NCI-H2029 treated with DMSO at 0.1 percent for 48 hours (cell line): ENCODE measurements at regions not wholly inside any gene's neighbourhood (a gene's known extent, or its start where the extent isn't known, plus 50 kb on each side); places are given as distances from the start of the nearest gene placed in this dataset.

Experiments
- DNase-seq: peaks from one replicate; lab custom pipeline; 2025; lab: John Stamatoyannopoulos, UW

DNA sequence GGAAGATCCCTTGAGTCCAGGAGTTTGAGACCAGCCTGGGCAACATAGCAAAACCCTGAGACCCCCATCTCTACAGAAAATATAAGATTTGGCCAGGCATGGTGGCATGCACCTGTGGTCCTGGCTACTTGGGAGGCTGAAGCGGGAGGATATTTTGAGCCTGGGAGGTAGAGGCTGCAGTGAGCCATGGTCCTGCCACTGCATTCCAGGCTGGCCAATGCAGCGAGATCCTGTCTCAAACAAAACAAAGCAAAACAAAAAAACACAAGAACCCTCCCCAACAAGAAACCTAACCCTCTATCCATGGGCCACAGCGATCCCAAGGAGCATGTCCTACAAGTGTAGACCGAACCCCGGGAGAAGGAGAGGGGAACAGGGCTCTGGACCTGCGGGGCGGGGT, 133.3 kb downstream of the MGAT5B start:
- DNase-seq, result no peak

DNA sequence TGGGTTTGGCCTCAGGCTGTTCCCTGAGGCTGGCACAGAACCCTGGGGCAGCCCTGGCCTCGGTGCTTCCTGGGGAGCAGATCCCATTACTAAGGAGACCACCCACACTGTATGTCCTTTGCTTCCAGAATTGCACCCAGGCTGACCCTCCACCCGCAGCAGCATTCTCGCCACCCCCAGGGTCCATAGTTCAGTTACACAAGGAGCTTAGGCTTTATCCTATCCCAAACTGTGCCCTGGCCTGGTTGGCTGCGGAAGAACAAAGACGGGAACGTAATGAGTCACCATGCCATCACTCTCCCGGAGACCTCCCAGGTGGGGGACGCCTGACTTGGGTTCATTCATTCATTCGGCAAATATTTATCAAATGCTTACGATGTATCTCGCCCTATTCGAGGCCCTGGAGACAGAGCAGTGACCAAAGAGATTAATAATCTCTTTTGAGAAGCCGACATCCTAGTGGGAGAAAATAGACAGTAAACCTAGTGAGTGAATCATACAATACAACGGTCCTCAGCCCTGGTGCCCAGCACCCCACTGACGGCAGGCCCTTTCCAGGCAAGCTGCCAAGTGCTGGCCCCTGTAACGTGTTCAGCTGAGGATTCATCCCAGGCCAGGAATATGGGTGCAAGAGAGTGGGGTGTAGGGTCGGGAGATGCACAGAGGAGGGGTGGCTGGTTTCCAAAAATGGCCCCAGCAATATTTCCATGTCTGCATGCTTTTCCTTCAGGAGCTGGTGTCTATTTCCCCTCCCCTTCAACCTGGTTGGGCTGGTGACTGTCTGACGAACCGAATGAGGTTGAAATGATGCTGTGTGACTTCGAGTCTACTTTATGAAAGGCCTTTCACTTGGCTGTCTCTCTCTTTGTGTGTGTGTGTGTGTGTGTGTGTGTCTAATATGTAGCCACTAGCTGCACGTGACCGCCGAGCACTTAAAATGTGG, 134.2 kb downstream of the MGAT5B start:
- no peak for DNase-seq

DNA sequence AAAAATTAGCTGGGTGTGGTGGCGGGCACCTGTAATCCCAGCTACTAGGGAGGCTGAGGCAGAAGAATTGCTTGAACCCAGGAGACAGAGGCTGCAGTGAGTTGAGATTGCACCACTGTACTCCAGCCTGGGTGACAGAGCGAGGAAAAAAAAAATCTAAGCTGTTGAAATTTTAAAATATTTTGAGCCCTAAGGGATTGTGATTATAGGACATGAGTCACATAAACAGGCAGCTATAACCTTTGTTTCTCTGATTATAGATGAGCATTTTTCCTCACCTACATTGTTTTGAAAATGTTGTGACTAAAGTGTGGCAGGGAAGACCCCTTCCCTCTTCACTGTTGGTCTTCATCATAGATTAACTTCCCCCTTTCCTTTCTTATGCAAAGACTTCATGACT, 135.5 kb downstream of the MGAT5B start:
- DNase-seq, result no peak

DNA sequence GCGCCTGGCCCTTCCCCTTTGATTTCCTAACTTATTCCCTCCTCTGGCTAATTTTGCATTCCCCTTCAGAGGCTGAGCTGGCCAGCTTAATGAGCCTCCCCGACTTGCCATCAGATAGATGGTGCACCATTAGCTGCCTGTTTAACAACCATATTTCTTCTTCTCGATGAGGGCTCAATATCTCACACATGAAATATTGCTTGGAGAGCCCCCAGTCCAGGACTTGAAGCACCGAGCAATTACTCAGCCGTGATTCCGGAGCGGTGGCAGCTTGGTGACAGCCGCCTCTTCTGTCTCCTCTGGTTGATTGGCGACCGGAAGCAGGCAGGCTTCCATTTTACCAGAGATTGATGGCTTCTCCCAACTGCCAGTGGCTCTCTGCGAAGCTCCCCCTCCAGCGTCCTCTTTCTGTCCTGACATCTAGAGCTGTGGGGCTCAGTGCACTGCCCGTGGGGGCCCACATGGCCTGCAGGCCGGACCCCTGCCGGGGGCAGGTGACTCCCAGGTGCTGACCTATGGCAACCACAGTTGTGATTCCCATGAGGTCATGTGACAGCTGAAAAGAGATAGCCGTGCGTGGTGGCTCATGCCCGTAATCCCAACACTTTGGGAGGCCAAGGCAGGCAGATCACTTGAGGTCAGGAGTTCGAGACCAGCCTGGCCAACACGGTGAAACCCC, 133.7 kb upstream of the SEC14L1 start:
- DNase-seq, result no peak

DNA sequence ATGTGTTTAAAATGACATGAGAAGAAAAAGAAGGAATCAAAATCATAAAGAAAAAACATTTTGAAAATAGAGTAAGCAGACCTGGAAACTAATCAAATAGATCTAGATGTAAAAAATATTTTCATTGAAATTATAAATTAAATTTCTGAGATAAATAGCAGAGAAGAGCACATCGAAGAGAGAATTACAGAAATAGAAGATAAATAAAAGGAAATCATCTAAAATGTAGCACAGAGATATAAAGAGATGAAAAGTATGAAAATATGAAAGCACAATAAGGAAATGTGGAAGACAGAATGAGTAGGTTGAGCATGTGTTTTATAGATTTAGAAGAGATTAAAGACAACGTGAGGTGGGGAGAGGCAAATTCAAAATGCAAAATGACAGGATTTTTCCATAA, 130.9 kb upstream of the SEC14L1 start:
- DNase-seq, result no peak

DNA sequence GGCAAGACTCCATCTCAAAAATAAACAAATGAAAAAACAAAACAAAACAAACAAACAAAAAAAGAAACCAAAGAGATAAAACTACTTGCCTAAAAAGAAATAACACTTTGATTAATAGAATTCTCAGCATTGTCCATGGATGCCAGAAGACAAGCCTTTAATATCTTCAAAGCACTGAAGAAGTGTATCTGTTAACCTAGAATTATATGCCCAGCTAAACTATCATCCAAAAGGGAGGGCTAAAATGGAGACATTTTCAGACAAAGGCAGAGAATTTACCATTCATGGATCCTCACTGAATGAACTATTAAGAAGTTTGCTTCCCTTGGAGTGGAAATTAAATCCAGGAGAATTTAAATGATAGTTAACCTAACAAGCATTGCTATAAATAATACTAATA, 130.1 kb upstream of the SEC14L1 start:
- no peak for DNase-seq

DNA sequence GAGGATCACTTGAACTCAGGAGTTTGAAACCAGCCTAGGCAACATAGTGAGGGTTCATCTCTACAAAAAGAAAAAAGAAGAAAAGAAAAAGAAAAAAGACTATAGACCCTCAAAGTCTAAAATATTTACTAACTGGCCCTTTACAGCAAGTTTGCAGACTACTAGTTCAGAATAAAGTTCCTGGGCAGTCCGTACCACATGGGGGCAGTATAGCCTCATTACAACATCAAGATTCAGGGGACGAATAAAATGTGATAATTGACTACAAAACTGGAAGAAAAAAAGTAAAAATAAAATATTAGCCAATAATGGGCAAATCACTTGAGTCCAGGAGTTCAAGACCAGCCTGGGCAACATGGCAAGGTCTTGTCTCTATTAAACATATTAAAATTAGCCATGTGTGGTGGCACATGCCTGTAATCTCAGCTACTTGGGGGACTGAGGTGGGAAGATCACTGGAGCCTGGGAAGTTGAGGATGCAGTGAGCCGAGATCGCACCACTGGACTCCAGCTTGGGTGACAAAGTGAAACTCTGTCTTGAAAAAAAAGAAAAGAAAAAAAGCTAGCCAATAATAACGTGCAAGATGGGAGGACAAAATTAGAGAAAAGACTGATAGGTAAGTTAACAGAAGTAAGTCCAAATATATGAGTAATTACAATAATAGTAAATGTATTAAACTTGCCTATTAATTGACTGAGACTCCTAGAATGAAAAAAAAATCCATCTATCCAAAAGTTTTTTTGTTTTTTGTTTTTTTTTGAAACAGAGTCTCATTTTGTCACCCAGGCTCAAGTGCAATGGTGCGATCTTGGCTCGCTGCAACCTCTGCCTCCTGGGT, 129.4 kb upstream of the SEC14L1 start:
- peak; percentile 20 for DNase-seq

DNA sequence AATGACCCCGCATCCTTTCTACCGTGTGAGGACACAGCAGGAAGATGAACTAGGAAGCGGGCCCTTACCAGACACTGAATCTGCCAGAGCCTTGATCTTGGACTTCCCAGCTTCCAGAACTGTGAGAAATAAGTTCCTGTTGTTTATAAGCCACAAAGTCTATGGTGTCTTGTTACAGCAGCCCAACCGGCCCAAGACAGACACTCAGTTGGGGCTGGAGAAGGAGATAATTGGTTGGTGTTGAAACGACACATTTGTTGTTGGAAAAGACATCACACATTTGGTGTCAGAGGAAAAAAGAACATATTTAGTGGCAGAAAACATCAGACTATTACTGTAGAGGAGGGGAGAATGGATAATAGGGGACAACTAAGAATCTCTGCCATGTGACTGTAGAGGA, 122.3 kb upstream of the SEC14L1 start:
- DNase-seq, result no peak

DNA sequence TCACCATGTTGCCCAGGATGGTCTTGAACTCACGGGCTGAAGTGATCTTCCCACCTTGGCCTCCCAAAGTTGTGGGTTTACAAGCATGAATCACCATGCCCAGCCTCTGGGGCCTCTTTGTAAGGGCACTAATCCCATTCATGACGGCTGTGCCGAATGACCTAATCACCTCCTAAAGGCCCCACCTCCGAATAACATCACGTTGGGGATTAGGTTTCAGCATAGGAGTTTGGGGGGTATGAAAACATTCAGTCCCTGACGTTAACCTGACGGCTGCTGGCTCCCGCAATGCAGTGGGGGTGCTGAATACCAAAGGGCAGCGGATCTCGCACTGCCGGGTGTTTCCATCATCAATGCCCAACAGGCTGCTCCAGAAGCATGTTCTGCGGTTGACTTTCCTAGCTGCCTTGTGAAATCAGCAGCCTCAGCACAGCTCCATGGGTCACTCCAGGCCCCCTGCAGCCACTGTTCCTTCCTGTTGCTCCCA, 120.8 kb upstream of the SEC14L1 start:
- no peak for DNase-seq

DNA sequence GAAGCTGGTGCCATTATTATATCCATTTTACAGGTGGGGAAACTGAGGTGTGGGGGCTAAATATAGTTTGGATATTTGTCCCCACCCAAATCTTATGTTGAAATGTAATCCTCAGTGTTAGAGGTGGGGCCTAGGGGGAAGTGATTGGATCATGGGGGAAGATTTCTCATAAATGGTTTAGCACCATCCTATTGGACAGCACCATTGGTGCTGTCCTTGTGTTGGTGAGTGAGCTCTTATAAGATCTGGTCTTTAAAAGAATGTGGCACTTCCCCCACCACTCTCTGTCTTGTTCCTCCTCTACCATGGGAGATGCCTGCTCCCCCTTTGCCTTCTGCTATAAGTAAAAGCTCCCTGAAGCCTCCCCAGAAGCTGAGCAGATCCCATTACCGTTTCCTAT, 119.8 kb upstream of the SEC14L1 start:
- no peak for DNase-seq

DNA sequence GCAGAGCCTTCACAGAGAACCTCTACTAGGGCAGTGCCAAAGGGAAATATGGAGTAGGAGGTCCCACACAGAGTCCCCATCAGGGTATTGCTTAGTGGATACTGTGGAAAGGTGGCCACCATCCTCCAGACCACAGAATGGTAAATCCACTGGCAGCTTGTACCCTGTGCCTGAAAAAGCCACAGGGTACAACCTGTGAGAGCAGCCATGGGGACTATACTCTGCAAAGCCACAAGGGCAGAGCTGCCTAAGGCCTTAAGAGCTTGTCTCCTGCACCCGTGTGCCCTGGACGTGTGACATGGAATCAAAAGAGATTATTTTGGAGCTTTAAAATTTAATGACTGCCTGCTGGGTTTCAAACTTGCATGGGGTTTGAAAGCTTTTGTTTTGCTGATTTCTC, 118.0 kb upstream of the SEC14L1 start:
- no peak for DNase-seq

DNA sequence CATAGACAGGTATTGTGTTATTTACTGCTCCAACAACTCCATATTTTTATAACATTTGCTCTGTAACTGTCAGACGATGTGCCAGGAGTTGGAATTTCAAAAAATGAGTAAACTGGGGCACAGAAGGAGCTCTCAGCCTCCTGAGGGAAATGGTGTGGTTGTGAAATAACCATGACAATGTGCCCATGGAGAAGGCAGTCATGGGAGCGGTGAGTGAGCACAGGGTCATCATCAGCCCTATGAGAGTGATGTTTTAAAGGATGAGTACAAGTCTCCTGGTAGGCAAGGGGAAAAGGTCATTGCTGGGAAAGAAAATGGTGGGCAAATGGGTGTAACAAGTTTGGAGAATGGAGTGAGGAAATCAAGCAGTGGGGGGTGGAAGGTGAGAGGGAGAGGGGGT, 115.0 kb upstream of the SEC14L1 start:
- DNase-seq, result no peak

DNA sequence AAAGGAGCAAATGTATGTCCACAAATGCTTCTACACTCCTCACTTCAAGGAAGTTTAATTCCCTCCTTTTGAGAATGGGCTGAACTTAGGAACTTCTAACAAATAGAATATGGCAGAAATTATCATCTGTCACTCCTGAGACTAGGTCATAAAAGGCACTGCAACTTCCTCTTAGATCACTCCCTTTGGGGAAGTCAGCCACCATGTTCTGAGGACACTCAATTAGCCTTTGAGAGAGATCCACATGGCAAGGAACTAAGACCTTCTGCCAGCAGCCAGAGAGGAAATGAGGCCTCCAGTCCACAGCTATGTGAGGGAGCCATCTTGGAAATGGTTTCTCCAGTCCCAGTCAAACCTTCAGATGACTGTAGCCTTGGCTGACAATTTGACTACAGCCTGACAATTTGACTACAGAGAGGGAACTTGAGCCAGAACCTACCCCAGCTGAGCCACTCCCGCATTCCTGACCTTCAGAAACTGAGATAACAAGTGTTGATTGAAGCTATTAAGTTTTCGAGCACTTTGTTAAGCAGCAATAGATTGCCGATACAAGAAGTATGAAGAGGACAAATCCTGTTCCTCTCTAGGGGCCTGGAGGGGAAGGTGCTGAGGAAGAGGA, 113.4 kb upstream of the SEC14L1 start:
- DNase-seq, result no peak

DNA sequence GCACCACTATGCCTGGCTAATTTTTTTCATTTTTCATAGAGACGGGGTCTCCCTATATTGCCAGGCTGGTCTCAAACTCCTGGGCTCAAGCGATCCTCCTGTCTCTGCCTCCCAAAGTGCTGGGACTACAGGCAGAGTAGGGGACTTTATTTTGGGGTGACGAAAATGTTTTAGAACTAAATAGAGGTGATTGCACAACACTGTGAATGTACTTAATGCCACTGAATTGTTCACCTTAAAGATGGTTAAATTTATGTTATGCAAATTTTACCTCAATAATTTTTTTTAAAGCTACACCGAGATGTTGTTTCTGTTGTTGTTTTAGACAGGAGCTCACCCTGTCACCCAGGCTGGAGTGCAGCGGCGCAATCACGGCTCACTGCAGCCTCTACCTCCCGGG, 111.9 kb upstream of the SEC14L1 start:
- no peak for DNase-seq

DNA sequence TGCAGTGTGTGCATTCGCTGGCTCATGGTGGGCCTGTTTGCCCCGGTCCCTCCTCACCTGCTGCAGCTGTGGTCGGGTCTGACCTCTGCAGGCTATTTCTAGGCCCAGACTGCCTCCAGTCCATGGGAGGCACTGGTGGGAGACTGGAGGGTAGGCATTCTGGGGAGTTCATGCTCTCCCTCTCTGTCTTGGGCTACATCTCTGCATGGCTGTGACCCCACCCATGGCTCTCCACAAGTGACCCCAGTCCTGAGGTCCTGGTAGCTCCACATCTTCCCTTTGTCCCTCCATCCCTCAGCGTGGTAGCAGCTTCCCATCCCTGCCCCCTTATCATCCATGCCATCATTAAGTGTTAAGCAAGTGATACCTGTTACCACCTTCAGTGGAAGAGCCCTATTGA, 107.8 kb upstream of the SEC14L1 start:
- DNase-seq, result no peak

DNA sequence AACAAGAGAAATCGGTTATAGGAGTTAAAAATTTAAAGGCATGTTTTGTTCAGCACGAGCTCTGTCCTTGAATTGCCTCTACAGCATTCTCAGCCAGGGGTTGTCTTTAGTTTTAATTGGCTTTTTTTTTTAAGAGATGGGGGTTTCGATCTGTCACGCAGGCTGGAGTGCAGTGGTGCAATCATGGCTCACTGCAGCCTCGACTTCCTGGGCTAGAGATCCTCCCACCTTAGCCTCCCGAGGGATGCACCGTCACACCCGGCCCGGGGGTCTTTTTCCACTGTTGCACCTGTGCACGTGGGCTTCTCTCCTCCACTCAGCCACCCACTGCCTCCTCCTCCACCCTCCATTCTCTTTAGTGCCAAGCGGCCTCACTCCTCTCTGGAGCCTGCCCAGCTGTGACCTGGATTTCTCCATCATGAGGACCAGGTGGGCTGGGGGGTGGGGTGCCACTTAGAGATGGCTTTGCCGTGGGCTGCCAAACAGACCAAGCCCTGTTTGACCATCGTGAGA, 106.8 kb upstream of the SEC14L1 start:
- DNase-seq, result no peak

DNA sequence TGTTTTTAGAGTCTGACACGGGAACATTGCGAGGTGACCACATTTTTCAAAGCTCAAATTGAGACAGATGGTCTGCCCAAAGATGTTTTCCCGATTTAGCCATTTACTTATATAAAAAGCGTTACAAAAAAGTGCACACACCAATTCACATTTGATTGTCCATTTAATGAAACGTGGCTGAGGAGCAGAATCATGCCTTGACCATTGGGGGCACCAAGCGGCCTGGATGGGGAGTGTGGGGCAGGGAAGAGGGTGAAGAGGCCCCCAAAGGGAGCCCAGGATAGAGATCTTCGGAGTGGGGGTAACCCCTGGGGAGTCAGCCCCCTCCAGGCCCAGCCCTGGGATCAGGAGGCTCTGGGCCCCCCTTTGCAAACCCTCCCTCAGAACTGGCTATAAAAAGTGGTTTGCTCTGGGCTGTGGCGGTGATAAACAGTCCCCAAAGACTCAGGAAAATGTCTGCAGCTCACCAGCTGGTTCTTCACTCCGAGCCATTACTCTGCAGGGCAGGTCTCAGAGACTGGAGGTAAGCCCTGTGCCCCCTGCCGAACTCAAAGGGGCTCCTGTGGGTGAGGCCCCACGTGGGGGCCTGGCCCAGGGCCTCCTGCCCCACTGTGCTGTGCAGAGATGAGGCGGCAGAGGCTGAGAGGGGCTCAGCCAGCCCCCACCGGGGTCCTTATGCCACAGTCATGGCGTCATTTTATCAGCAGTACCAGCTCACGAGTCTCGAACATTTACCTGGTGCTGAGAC, 105.9 kb upstream of the SEC14L1 start:
- no peak for DNase-seq

DNA sequence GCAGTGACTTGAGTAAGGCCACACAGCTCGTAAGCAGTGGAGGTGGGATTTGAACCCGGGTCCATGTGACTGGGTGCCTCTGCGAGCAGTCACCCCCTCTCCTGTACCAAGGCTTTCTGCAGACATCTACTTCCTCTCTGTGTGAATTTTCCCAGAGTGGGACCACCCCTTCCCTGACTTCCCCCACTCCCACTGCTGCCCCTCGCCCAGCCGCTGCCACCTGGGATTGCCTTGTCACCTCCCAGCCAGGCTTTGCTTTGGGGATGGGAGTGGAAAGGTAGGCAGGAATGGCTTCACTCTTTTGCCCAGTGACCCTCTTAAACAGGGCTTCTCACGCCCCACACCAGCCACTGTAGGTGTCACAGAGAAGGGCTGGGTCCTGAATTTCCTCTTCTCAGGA, 105.2 kb upstream of the SEC14L1 start:
- DNase-seq, result no peak

DNA sequence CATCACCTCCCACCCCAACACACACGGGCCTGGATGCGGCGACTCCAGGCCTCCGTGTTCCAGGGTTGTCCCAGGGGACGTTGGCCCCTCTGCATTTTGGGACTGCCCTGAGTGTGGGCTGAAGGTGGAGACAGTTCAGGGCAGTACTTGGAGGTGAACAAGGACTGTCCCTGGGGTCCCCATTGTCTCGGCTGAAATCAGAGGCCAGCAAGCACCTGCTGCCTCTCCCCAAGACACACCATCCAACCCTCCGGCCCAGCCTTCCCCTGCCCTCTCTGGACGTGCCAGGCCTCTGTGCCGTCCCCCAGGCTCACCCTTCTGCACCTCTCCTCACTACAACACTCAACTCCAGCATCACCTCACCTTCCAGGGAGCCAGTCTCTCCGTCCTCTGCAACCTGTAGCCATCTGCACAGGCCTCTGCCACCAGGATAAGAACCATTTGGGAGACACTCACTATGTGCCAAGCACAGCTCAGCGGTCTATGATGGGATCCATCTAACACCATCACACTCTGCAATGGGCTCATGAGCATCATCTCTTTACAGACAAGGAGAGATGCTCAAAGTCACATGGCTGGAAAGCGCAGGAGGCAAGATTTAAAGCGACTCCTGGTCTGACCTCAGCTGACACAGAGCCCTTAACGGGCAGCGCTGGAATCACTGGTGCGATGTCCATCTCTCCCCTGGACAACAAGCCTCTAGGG, 104.5 kb upstream of the SEC14L1 start:
- no peak for DNase-seq

DNA sequence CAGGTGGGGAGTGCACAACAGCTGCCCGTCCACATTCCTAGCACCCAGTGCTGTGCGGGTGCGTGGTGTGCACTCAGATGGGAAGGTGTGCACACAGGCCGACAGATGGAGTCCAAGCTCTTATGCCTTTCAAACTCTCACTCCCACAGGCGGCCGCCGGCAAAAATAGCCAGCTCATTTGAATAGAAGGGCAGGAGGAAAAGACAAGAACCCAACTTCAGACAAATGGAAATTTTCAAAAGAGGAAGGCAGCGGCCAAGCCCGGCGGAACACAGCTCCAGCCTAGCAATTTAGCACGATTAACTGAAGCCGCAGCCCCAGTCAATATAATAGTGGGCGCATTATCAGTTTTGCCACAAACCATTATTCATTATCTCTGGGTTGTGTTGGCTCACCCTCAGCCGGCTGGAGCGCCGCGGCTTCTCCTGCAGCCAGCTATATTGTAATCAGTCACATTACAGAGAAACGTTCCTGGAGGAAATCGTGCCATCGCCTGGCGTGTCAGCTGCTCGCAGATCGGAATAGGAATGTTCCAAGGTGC, 103.9 kb upstream of the SEC14L1 start:
- DNase-seq, result no peak
